GM18858 (cell line): ENCODE measurements at regions not wholly inside any gene's neighbourhood (a gene's known extent, or its start where the extent isn't known, plus 50 kb on each side); places are given as distances from the start of the nearest gene placed in this dataset.
"Not testable (repeated sequence)": the region's sequence is repeated elsewhere in the genome, so short reads cannot be mapped to it uniquely, and the experiment has no call there.

Experiments used
- ATAC-seq: cut with Tn5 transposase; IDR thresholded peaks from one replicate; pipeline ENCODE4 v1.9.1; 2021; ENCODE audit not compliant: unreplicated experiment

GRCh38 chr3:103949693-103950092 lies 1417.0 kb upstream of the ALCAM start:
- no peak for ATAC-seq

- ATAC-seq = no peak
These were observed 1416.0 kb upstream of the ALCAM start for GRCh38 chr3:103950676-103951075.

DNA sequence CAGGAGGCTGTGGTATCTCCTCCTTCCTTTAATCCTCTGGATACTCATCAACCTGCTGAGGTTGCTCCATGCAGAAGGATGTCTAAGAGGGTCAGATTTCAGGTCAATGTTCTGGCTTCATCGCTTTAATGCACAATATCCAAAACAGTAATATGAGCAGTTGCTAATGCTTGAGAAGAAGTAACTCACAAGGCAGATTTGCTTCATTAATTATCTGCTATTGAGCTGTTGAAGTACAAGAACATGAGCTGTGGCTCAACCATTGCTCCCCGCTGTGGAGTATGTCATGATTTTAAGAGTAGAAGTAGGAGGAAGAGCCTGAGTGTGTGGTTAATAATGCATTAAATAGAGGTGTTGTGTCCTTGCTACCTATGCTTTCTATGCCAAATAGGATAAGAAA lies 1412.9 kb upstream of the ALCAM start:
- no peak for ATAC-seq

DNA sequence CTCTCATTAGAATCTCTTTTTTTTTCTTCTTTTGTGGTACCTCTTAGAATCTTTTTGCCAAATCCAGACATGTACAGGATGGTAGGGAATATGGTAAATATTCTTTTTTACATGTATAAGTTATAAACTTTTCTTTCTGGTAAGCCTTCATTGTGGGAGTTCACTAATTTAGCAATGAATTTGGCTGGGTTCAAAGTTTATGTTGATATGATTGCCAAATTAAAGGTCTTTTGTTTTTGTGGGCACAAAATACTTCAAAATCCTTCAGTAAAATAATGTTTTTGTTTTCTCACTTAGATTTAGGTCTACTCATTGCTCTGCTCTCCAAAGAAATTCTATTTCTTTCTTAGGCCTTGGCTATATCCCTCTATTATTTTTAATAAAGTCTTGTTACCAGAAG lies 1405.9 kb upstream of the ALCAM start:
- ATAC-seq = no peak

- ATAC-seq = no peak
These were observed 1403.1 kb upstream of the ALCAM start for GRCh38 chr3:103963599-103963998.

DNA sequence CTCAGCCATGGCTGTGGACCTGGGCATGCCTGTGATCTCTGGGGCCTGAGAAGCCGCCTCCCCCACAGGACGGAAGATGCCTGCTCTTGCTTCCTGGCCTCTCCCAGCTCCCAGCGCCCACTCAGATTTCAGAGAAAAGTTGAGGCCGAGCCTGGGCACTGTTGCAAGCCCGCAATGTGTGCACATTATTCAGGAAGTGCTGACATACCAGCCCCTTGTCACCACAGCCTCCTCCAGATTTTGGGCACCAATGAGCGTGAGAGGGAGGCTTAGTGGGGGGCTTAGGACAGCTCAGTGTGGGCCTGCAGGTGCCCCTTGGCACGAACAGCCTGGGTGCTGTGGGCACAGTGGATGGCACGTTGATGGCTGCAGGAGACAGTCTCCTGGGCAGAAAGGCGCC lies 1400.9 kb upstream of the ALCAM start:
- no peak for ATAC-seq

DNA sequence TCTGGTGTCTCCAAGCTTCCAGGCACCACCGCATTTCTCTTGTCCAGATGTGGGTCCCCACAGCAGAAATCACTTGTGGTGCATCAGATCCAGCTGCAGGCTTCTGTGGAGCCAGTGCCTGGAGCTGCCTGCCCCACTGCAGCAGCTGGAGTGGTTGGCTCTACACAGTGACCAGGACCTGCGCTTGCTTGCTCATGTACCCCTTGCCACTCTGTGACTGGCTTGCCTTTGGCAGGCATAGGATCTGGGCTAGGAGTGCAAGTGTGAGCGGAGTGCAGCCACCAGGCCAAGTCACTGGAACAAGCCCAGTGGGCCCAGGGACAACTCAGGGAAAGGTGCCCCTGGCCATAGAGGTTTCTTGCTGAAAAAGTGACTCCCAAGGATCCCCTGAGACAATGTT lies 1400.0 kb upstream of the ALCAM start:
- ATAC-seq = no peak

DNA sequence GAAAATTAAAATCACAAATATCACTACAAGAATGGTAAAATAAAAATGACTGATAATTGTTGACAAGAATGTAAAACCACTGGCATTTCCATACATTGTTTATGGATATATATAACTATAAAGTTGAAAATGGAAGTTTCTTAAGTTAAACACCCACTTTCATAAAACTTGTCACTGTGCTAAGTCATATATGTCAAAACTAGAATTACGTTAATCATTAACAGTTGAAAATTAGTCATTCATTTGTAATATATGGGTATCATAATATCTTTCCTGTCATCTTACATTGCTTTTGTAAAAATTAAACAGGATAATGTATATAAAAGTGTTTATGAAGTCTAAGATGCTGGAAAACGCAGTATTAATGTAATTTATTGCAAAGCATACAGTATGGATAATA lies 1398.6 kb upstream of the ALCAM start:
- ATAC-seq = peak; percentile 45

- ATAC-seq = peak; percentile 89
These were observed 1398.0 kb upstream of the ALCAM start for GRCh38 chr3:103968751-103969150.

- ATAC-seq = peak; percentile 79
These were observed 1389.8 kb upstream of the ALCAM start for GRCh38 chr3:103976931-103977339.

GRCh38 chr3:103977417-103977816 lies 1389.3 kb upstream of the ALCAM start:
- peak; percentile 23 for ATAC-seq

DNA sequence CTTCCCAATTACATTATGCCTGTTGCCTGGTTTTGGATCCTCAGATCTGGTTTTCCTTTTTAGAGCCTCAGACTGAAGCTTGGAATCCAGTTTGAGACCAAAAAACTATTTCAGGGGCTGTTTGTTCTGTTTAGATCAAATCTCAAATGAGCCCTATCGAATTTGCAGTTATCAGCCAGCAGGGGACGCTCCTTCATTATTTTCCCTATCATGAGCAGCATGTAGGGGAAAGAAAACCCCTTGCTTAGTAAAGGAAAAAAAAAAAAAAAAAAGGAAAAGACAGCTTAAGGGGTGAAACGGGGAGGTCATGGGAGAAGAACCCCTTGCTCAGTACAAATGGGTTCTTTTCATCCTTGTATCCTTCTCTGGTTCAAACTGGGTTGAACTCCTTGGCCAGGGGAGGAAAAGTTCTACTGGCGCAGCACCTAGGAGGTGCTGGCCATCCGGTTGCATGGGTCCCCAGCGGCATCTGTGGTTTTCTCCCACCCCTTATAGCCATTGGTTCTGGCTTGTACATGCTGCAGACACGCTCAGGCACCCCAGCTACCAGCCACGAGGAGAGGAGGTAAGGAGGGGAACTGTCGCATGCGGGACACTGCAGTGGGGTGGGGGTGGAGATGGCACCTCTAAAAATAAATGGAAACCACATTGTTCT lies 1375.1 kb upstream of the ALCAM start:
- ATAC-seq = no peak

GRCh38 chr3:103992469-103992868 lies 1374.2 kb upstream of the ALCAM start:
- no peak for ATAC-seq

DNA sequence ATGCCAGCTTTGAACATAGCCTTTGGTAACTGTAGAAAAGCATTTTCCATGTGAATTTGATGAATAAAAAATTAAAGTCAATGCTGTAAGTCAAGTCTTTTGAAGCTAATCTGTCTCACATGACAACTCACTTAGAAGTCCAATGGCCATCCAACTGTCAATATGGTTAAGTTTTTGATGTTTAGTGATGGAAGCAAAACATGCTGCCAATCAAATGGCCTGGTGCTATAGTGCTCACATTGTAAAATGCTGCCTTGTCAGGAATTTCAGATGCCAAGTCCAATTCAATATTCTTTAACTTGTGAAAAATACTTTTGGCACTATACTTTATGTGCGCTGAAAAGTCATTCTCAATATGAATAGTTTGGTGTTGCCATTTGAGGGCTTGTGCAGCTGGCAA lies 1361.8 kb upstream of the ALCAM start:
- no peak for ATAC-seq

DNA sequence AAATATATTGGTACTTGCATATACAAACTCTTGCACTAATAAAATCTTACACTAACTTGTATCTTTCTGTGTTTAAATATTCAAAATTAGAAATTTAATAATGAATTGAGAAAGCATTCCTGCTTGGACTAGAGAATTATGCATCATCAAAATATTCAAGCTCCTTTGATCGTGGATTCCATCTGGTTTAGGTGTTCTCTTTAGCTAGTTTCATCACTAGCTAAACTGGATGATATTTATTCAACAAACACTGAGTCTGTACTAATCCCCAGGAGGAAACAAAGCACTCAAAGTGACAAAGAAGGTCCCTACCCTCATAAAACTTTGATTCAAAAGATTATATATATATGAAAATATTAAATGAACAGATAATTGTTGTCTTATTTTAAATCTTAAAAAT lies 1360.9 kb upstream of the ALCAM start:
- no peak for ATAC-seq

- no peak for ATAC-seq
These were observed 1348.2 kb upstream of the ALCAM start for GRCh38 chr3:104018541-104018940.

GRCh38 chr3:104031598-104031997 lies 1335.1 kb upstream of the ALCAM start:
- ATAC-seq = no peak

DNA sequence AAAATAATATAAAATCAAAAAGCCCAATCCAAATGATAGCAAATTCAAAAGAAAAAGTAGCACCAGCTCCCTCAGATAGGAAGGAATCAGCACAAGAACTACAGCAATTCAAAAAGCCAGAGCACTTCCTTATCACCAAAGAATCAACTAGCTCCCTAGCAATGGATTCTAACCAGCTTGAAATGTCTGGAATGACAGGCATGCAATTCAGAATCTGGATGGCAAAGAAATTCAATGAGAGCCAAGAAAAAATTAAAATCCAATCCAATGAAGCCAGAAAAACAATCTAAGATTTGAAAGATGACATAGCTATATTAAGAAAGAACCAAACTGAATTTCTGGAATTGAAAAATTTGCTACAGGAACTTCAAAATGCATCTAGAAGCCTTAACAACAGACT lies 1334.4 kb upstream of the ALCAM start:
- ATAC-seq = no peak

GRCh38 chr3:104040896-104041295 lies 1325.8 kb upstream of the ALCAM start:
- ATAC-seq = peak; percentile 83

DNA sequence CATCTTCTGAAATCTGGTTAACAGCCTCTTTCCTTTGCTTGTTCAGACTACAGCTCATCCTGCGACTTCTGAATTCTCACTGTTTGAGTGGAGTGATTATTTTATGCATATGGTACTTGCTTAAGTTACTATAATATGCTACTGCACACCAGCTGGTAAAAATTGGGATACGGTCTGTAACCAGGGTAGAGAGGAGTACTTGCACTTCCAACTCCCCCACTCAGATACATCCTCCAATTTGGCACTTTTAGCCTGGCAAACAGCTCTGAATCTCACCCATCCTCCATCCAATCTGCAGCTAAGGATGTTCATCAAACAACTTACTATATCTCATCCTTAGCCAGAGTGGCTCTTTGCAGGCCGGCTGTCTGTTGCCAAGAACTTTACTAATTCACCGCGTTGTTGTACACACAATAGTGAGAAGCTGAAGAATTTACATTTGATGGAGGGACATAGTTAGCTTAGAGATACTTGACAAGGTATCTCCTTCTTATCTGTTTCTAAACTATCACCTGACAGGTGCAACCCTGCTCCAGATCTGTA lies 1323.6 kb upstream of the ALCAM start:
- not testable (repeated sequence) for ATAC-seq

GRCh38 chr3:104044002-104044401 lies 1322.7 kb upstream of the ALCAM start:
- no peak for ATAC-seq

GRCh38 chr3:104066658-104067057 lies 1300.1 kb upstream of the ALCAM start:
- ATAC-seq = no peak

DNA sequence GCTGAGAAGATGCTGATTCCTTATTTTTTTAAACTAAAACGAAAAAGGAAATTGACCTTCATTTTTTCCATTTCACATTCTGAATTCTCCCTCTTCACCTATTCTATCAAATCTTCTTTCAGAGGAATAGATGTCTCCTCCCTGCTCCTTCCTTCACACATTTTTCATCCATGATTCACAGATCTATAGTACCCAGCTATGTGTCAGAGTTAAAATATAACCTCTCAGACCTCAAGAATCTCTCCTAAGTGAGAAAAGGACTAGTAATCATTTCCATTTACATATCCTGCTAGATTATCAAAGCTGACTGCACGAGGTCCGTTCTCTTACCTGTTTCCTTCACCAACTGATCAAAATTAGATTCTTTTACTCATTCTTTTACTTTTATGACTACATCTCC lies 1297.6 kb upstream of the ALCAM start:
- no peak for ATAC-seq
